Gastrocnemius medialis (tissue), 4 donors: ENCODE measurements at regions not wholly inside any gene's neighbourhood (a gene's known extent, or its start where the extent isn't known, plus 50 kb on each side); places are given as distances from the start of the nearest gene placed in this dataset.

Experiments
- CTCF ChIP-seq, 5 experiments: fragments of 450-650 bp in 3 of 5; fragments of 200-600 bp in 2 of 5; sonication (generic) in 2 of 5; IDR thresholded peaks in 4 of 5; conservative IDR thresholded peaks in 1 of 5; 1 replicate in 4 of 5; 2 replicates in 1 of 5; pipeline ENCODE4 v1.5.1; 2016 to 2019; ENCODE audit warnings: antibody characterized with exemption in 5 of 5, mild to moderate bottlenecking in 3 of 5, moderate library complexity in 3 of 5
- POLR2A ChIP-seq, 2 donors: fragments of 450-650 bp; IDR thresholded peaks; one replicate each; pipeline ENCODE4 v1.6.1; 2017; ENCODE audit warnings: antibody characterized with exemption in 2 of 2, mild to moderate bottlenecking in 2 of 2, moderate library complexity in 2 of 2

- TF ChIP-seq CTCF (IDR thresholded peaks at IDR 0.05 in 4 of 5, conservative IDR thresholded peaks at IDR 0.05 in 1 of 5) = no peak
- TF ChIP-seq POLR2A (IDR thresholded peaks at IDR 0.05) = no peak
Observed at GRCh38 chr14:66119606-66120231, 366.5 kb upstream of the CCDC196 start.
